ENCODE measurements at regions not wholly inside any gene's neighbourhood (a gene's known extent, or its start where the extent isn't known, plus 50 kb on each side); places are given as distances from the start of the nearest gene placed in this dataset.

DNA sequence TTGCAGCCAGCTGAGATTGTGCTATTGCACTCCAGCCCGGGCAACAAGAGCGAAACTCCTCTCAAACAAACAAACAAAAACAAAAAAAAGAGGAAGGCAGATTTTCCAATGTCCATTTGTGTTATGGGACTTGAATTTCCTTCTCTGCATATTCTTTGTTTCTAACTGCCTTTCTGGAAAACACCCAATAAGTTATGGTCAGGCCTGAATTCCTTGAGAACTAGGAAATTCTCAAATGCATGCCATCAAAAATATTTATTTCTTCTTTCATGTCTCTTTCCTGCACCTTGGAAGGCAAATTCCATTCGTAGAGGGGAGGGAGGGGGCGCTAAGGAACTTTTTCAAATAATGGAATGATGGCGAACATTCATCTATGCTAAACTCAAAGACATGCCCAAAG, 117.6 kb upstream of the TMCC3 start:
- TF ChIP-seq, protein P1, sequence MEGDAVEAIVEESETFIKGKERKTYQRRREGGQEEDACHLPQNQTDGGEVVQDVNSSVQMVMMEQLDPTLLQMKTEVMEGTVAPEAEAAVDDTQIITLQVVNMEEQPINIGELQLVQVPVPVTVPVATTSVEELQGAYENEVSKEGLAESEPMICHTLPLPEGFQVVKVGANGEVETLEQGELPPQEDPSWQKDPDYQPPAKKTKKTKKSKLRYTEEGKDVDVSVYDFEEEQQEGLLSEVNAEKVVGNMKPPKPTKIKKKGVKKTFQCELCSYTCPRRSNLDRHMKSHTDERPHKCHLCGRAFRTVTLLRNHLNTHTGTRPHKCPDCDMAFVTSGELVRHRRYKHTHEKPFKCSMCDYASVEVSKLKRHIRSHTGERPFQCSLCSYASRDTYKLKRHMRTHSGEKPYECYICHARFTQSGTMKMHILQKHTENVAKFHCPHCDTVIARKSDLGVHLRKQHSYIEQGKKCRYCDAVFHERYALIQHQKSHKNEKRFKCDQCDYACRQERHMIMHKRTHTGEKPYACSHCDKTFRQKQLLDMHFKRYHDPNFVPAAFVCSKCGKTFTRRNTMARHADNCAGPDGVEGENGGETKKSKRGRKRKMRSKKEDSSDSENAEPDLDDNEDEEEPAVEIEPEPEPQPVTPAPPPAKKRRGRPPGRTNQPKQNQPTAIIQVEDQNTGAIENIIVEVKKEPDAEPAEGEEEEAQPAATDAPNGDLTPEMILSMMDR (IDR thresholded peaks at IDR 0.05; ENCODE audit: insufficient read depth, low read depth, low read length, missing control alignments), result no peak
- no peak for DNase-seq (ENCODE audit: low read depth)

GRCh38 chr12:94766397-94766796, 116.0 kb upstream of the TMCC3 start:
- DNase-seq (ENCODE audit: low read depth), result no peak
- TF ChIP-seq, protein P1 (IDR thresholded peaks at IDR 0.05; ENCODE audit: insufficient read depth, low read depth, low read length, missing control alignments), result no peak
- no peak overlapping the region for H3K4me3 ChIP-seq (ENCODE audit: low read length)

More for the DNA sequence above, 117.6 kb upstream of the TMCC3 start:
- no peak overlapping the region for H3K4me3 ChIP-seq (ENCODE audit: low read length)

DNA sequence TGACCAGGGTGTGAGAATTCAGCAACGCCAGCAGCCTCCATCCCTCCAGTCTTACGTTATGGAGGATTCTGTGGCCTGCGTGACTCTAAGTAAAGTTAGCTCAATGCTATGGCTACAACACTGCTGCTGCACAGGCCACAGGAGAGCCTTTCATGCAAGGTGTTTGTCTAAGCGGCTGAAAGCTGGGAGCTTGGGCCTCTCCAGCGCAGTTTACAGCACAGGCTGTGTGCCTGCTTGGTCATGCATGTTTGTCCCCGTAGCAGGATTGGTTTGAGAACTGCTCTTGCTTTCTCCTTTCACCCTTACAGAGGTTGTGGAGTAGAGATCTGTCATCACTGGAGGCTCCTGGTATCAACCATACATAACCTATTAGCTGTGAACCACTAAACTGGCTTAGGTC, 113.1 kb upstream of the TMCC3 start:
- H3K4me3 ChIP-seq (ENCODE audit: low read length), result no peak overlapping the region
- DNase-seq (ENCODE audit: low read depth), result no peak
- TF ChIP-seq, protein P1 (IDR thresholded peaks at IDR 0.05; ENCODE audit: insufficient read depth, low read depth, low read length, missing control alignments), result no peak

GRCh38 chr12:94762943-94763342, 112.6 kb upstream of the TMCC3 start:
- TF ChIP-seq, protein P1 (IDR thresholded peaks at IDR 0.05; ENCODE audit: insufficient read depth, low read depth, low read length, missing control alignments), result no peak
- DNase-seq (ENCODE audit: low read depth), result no peak
- no peak overlapping the region for H3K4me3 ChIP-seq (ENCODE audit: low read length)

- TF ChIP-seq, protein P1 (IDR thresholded peaks at IDR 0.05; ENCODE audit: insufficient read depth, low read depth, low read length, missing control alignments), result no peak
- DNase-seq (ENCODE audit: low read depth), result peak; percentile 90
- no peak overlapping the region for H3K4me3 ChIP-seq (ENCODE audit: low read length)
These were observed 112.0 kb upstream of the TMCC3 start for GRCh38 chr12:94762259-94762942.

- TF ChIP-seq, protein P1 (IDR thresholded peaks at IDR 0.05; ENCODE audit: insufficient read depth, low read depth, low read length, missing control alignments), result no peak
- H3K4me3 ChIP-seq (ENCODE audit: low read length), result no peak overlapping the region
- peak; percentile 97 for DNase-seq (ENCODE audit: low read depth)
These were observed 111.2 kb upstream of the TMCC3 start for GRCh38 chr12:94761559-94761958.

DNA sequence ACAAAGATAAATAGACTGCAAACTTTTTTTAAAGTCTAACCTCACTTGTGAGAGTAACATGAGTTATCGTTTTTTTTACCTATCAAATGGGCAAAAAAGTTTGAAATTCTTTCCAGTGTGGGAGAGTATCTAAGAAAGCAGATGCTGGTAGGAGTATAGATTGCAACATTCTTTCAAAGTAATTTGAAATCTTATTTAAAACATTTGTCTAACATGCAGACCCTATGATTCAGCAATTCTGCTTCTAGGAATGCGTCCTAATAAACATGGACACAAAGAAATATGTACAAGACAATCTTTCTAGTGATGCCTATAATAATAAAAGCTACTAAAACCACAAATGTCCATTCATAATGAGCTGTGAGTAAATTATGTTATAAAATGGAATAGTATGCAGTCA, 110.4 kb upstream of the TMCC3 start:
- DNase-seq (ENCODE audit: low read depth), result no peak
- TF ChIP-seq, protein P1 (IDR thresholded peaks at IDR 0.05; ENCODE audit: insufficient read depth, low read depth, low read length, missing control alignments), result no peak
- no peak overlapping the region for H3K4me3 ChIP-seq (ENCODE audit: low read length)
